Gastroesophageal sphincter (tissue), 3 donors: ENCODE measurements at regions not wholly inside any gene's neighbourhood (a gene's known extent, or its start where the extent isn't known, plus 50 kb on each side); places are given as distances from the start of the nearest gene placed in this dataset.

Experiments used
- POLR2A ChIP-seq, 2 donors: fragments of 450-650 bp; IDR thresholded peaks; one replicate each; pipeline ENCODE4 v1.6.1; 2017; ENCODE audit warnings: antibody characterized with exemption in 2 of 2, mild to moderate bottlenecking in 2 of 2, moderate library complexity in 1 of 2
- POLR2AphosphoS5 ChIP-seq: sonication (generic); formaldehyde crosslinking; IDR thresholded peaks from one replicate; pipeline ENCODE4 v1.6.1; 2017; ENCODE audit warnings: antibody characterized with exemption
- TF ChIP-seq, protein P1 (sequence below), 4 experiments: fragments of 200-600 bp in 2 of 4; fragments of 450-650 bp in 2 of 4; sonication (generic) in 1 of 4; IDR thresholded peaks; one replicate each; pipeline ENCODE4 v1.5.1; 2017 to 2019; ENCODE audit warnings: antibody characterized with exemption in 4 of 4, mild to moderate bottlenecking in 2 of 4, moderate library complexity in 2 of 4

DNA sequence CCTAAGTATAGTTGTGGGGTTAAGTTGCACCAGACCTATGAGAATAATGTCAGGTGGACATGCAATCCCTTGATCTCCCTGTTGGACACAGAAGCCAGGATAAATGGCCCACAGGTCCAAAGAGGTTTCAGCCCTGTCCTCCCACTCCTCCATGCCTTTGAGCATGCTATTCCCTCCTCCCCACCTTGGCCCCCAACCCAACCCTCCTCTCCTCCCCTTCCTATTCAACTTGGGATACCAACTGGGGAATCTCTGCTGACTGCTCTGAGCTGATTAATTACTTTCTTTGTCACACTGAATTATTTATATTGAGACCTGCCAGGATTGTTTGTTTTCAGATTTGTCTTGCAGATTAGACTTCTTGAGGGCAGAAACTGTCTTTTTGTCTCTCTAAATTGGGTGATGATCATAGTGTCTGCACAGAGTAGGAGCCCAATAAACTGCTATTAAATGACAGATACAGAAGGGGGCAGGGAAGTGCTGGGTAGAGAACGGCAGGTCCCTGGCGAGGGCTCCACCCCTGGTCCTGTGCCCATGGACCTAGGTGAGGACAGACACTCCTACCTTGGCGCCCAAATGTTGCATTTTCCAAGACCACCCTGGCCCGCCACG, 120.9 kb downstream of the UNC5CL start:
- TF ChIP-seq, protein P1, sequence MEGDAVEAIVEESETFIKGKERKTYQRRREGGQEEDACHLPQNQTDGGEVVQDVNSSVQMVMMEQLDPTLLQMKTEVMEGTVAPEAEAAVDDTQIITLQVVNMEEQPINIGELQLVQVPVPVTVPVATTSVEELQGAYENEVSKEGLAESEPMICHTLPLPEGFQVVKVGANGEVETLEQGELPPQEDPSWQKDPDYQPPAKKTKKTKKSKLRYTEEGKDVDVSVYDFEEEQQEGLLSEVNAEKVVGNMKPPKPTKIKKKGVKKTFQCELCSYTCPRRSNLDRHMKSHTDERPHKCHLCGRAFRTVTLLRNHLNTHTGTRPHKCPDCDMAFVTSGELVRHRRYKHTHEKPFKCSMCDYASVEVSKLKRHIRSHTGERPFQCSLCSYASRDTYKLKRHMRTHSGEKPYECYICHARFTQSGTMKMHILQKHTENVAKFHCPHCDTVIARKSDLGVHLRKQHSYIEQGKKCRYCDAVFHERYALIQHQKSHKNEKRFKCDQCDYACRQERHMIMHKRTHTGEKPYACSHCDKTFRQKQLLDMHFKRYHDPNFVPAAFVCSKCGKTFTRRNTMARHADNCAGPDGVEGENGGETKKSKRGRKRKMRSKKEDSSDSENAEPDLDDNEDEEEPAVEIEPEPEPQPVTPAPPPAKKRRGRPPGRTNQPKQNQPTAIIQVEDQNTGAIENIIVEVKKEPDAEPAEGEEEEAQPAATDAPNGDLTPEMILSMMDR (IDR thresholded peaks at IDR 0.05), result no peak
- TF ChIP-seq POLR2A (IDR thresholded peaks at IDR 0.05), result no peak
- no peak for TF ChIP-seq POLR2AphosphoS5
